Gastroesophageal sphincter (tissue), 3 donors: ENCODE measurements at regions not wholly inside any gene's neighbourhood (a gene's known extent, or its start where the extent isn't known, plus 50 kb on each side); places are given as distances from the start of the nearest gene placed in this dataset.

ENCODE experiments used
- CTCF ChIP-seq, 4 experiments: fragments of 200-600 bp in 2 of 4; fragments of 450-650 bp in 2 of 4; sonication (generic) in 1 of 4; IDR thresholded peaks; one replicate each; pipeline ENCODE4 v1.5.1; 2017 to 2019; ENCODE audit warnings: antibody characterized with exemption in 4 of 4, mild to moderate bottlenecking in 2 of 4, moderate library complexity in 2 of 4
- POLR2A ChIP-seq, 2 donors: fragments of 450-650 bp; IDR thresholded peaks; one replicate each; pipeline ENCODE4 v1.6.1; 2017; ENCODE audit warnings: antibody characterized with exemption in 2 of 2, mild to moderate bottlenecking in 2 of 2, moderate library complexity in 1 of 2
- POLR2AphosphoS5 ChIP-seq: sonication (generic); formaldehyde crosslinking; IDR thresholded peaks from one replicate; pipeline ENCODE4 v1.6.1; 2017; ENCODE audit warnings: antibody characterized with exemption

- TF ChIP-seq POLR2A (IDR thresholded peaks at IDR 0.05) (no peak), CTCF (IDR thresholded peaks at IDR 0.05) (no peak), POLR2AphosphoS5 (no peak)
Measured at GRCh38 chr3:40901298-40901697, 298.0 kb upstream of the CTNNB1 start.
